GM23338 (cell line): ENCODE measurements at regions not wholly inside any gene's neighbourhood (a gene's known extent, or its start where the extent isn't known, plus 50 kb on each side); places are given as distances from the start of the nearest gene placed in this dataset.

ENCODE experiments used
- ATAC-seq: fragments of 200-7000 bp; cut with Tn5 transposase; 3 replicates; pipeline ENCODE4 v1.9.1; 2020
- DNase-seq: peaks from one replicate; pipeline ENCODE4 v3.0.0-alpha.2; 2015; ENCODE audit warnings: low spot score
- H2AFZ ChIP-seq: fragments of 200-600 bp; sonication (generic); 2 replicates; pipeline ENCODE4 v1.8.0; 2016; ENCODE audit warnings: antibody characterized with exemption, mild to moderate bottlenecking, moderate library complexity
- H3F3A ChIP-seq: fragments of 200-600 bp; sonication (generic); replicated peaks from 2 replicates; pipeline ENCODE4 v1.8.0; 2017; ENCODE audit warnings: antibody characterized with exemption, mixed run types, low read depth
- H3K27ac ChIP-seq: fragments of 200-600 bp; sonication (generic); 2 replicates; pipeline ENCODE4 v1.6.1; 2016; ENCODE audit warnings: low read depth
- H3K27me3 ChIP-seq: fragments of 200-600 bp; sonication (generic); 2 replicates; pipeline ENCODE4 v1.8.0; 2016; ENCODE audit warnings: mild to moderate bottlenecking, mixed run types, moderate library complexity; ENCODE audit not compliant: insufficient read depth
- H3K36me3 ChIP-seq: fragments of 200-600 bp; sonication (generic); 2 replicates; pipeline ENCODE4 v1.8.0; 2016; ENCODE audit warnings: mild to moderate bottlenecking; ENCODE audit not compliant: insufficient read depth
- H3K4me1 ChIP-seq: fragments of 200-600 bp; sonication (generic); 2 replicates; pipeline ENCODE4 v1.8.0; 2016; ENCODE audit warnings: mild to moderate bottlenecking, moderate library complexity; ENCODE audit not compliant: insufficient read depth
- H3K4me2 ChIP-seq: fragments of 200-600 bp; sonication (generic); 2 replicates; pipeline ENCODE4 v1.7.1; 2017; ENCODE audit warnings: mixed run types
- H3K4me3 ChIP-seq: fragments of 200-600 bp; sonication (generic); 2 replicates; pipeline ENCODE4 v1.6.1; 2016; ENCODE audit warnings: mixed run types
- H3K79me2 ChIP-seq: fragments of 200-600 bp; sonication (generic); replicated peaks from 2 replicates; pipeline ENCODE4 v1.8.0; 2017; ENCODE audit warnings: mild to moderate bottlenecking; ENCODE audit not compliant: insufficient read depth
- H3K9me2 ChIP-seq: fragments of 200-600 bp; sonication (generic); 2 replicates; pipeline ENCODE4 v1.8.0; 2017; ENCODE audit not compliant: insufficient read depth
- H4K20me1 ChIP-seq: fragments of 200-600 bp; sonication (generic); replicated peaks from 2 replicates; pipeline ENCODE4 v1.8.0; 2017; ENCODE audit warnings: mild to moderate bottlenecking; ENCODE audit not compliant: insufficient read depth
- H3K27ac Mint-ChIP-seq: 2 replicates; pipeline ENCODE4 v1.8.0; 2020; ENCODE audit warnings: inconsistent platforms, mild to moderate bottlenecking, moderate library complexity, mixed read lengths
- H3K27me3 Mint-ChIP-seq: 3 replicates; pipeline ENCODE4 v1.8.0; 2022; ENCODE audit warnings: low read depth, mild to moderate bottlenecking, moderate library complexity, mixed read lengths, inconsistent platforms; ENCODE audit not compliant: insufficient read depth, poor library complexity
- H3K36me3 Mint-ChIP-seq: 3 replicates; pipeline ENCODE4 v1.8.0; 2021; ENCODE audit warnings: low read depth, mild to moderate bottlenecking, inconsistent platforms, moderate library complexity, mixed read lengths
- H3K4me1 Mint-ChIP-seq: 3 replicates; pipeline ENCODE4 v1.8.0; 2020; ENCODE audit warnings: mild to moderate bottlenecking, inconsistent platforms, mixed read lengths
- H3K4me3 Mint-ChIP-seq: 3 replicates; pipeline ENCODE4 v1.8.0; 2021; ENCODE audit warnings: moderate library complexity, mild to moderate bottlenecking, inconsistent platforms, mixed read lengths
- H3K9me3 Mint-ChIP-seq: 3 replicates; pipeline ENCODE4 v1.8.0; 2020; ENCODE audit warnings: moderate library complexity, mild to moderate bottlenecking, inconsistent platforms, mixed read lengths
- CREB1 ChIP-seq: fragments of 250-450 bp; sonication (Bioruptor Pico); IDR thresholded peaks from 2 replicates; pipeline ENCODE4 v1.5.0; 2020; ENCODE audit warnings: low read depth, mild to moderate bottlenecking, moderate library complexity
- ETS1 ChIP-seq: IDR thresholded peaks from 2 replicates; pipeline ENCODE4 v1.6.1; 2016; ENCODE audit warnings: antibody characterized with exemption
- EZH2 ChIP-seq: fragments of 200-600 bp; sonication (generic); IDR thresholded peaks from one replicate; pipeline ENCODE4 v1.8.0; 2017; ENCODE audit warnings: antibody characterized with exemption, mild to moderate bottlenecking, low read depth; ENCODE audit not compliant: unreplicated experiment
- EZH2phosphoT487 ChIP-seq: fragments of 200-600 bp; sonication (generic); IDR thresholded peaks from one replicate; pipeline ENCODE4 v1.8.1; 2018; ENCODE audit warnings: antibody characterized with exemption; ENCODE audit not compliant: unreplicated experiment
- JUNB ChIP-seq: IDR thresholded peaks from one replicate; pipeline ENCODE4 v1.6.1; 2016; ENCODE audit warnings: antibody characterized with exemption; ENCODE audit not compliant: unreplicated experiment
- NANOG ChIP-seq: IDR thresholded peaks from 2 replicates; pipeline ENCODE4 v1.6.1; 2016; ENCODE audit warnings: antibody characterized with exemption, borderline replicate concordance
- POLR2AphosphoS5 ChIP-seq: IDR thresholded peaks from 2 replicates; pipeline ENCODE4 v1.6.1; 2016; ENCODE audit warnings: antibody characterized with exemption, low read depth
- STAT1 ChIP-seq: IDR thresholded peaks from one replicate; pipeline ENCODE4 v1.6.1; 2016; ENCODE audit warnings: antibody characterized with exemption; ENCODE audit not compliant: unreplicated experiment
- ZNF114 ChIP-seq: fragments of 250-450 bp; sonication (Bioruptor Pico); IDR thresholded peaks from 2 replicates; pipeline ENCODE4 v1.5.0; 2020; ENCODE audit warnings: mild to moderate bottlenecking, moderate library complexity
- ZNF331 ChIP-seq: fragments of 250-450 bp; sonication (Bioruptor Pico); IDR thresholded peaks from 2 replicates; pipeline ENCODE4 v1.5.0; 2020; ENCODE audit warnings: low read depth, mild to moderate bottlenecking, moderate library complexity
- TF ChIP-seq, protein P1 (sequence below), 2 experiments: fragments of 200-600 bp in 1 of 2; sonication (generic) in 1 of 2; conservative IDR thresholded peaks; 2 replicates each; pipeline versions ENCODE4 v1.5.1 to v1.6.1; 2016 to 2017; ENCODE audit warnings: antibody characterized with exemption in 2 of 2, low read depth in 2 of 2, mild to moderate bottlenecking in 2 of 2, moderate library complexity in 1 of 2
- TF ChIP-seq, protein P2 (sequence below): IDR thresholded peaks from one replicate; pipeline ENCODE4 v1.6.1; 2018; ENCODE audit warnings: antibody characterized with exemption; ENCODE audit not compliant: unreplicated experiment
- TF ChIP-seq, protein P3 (sequence below): fragments of 250-450 bp; sonication (Bioruptor Pico); IDR thresholded peaks from 2 replicates; pipeline ENCODE4 v1.5.0; 2020; ENCODE audit warnings: mild to moderate bottlenecking, moderate library complexity

- H3K27ac Mint-ChIP-seq: no peak overlapping the region
- H3K27ac ChIP-seq: no peak overlapping the region
- H3K4me3 ChIP-seq: no peak overlapping the region
- no peak for ATAC-seq
- H3K9me2 ChIP-seq: peaks cover 5% of the 10 kb centered on the region; the same call in 1 of the 2 replicates
- TF ChIP-seq STAT1 (no peak), EZH2 (no peak), CREB1 (no peak), ETS1 (no peak), ZNF331 (CRISPR knock-in tag) (no peak), EZH2phosphoT487 (no peak), JUNB (no peak), POLR2AphosphoS5 (no peak), ZNF114 (no peak), NANOG (no peak)
- TF ChIP-seq, protein P1, sequence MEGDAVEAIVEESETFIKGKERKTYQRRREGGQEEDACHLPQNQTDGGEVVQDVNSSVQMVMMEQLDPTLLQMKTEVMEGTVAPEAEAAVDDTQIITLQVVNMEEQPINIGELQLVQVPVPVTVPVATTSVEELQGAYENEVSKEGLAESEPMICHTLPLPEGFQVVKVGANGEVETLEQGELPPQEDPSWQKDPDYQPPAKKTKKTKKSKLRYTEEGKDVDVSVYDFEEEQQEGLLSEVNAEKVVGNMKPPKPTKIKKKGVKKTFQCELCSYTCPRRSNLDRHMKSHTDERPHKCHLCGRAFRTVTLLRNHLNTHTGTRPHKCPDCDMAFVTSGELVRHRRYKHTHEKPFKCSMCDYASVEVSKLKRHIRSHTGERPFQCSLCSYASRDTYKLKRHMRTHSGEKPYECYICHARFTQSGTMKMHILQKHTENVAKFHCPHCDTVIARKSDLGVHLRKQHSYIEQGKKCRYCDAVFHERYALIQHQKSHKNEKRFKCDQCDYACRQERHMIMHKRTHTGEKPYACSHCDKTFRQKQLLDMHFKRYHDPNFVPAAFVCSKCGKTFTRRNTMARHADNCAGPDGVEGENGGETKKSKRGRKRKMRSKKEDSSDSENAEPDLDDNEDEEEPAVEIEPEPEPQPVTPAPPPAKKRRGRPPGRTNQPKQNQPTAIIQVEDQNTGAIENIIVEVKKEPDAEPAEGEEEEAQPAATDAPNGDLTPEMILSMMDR (conservative IDR thresholded peaks at IDR 0.05; ENCODE audit: low read depth in 2 of 2): no peak
- TF ChIP-seq, protein P2, sequence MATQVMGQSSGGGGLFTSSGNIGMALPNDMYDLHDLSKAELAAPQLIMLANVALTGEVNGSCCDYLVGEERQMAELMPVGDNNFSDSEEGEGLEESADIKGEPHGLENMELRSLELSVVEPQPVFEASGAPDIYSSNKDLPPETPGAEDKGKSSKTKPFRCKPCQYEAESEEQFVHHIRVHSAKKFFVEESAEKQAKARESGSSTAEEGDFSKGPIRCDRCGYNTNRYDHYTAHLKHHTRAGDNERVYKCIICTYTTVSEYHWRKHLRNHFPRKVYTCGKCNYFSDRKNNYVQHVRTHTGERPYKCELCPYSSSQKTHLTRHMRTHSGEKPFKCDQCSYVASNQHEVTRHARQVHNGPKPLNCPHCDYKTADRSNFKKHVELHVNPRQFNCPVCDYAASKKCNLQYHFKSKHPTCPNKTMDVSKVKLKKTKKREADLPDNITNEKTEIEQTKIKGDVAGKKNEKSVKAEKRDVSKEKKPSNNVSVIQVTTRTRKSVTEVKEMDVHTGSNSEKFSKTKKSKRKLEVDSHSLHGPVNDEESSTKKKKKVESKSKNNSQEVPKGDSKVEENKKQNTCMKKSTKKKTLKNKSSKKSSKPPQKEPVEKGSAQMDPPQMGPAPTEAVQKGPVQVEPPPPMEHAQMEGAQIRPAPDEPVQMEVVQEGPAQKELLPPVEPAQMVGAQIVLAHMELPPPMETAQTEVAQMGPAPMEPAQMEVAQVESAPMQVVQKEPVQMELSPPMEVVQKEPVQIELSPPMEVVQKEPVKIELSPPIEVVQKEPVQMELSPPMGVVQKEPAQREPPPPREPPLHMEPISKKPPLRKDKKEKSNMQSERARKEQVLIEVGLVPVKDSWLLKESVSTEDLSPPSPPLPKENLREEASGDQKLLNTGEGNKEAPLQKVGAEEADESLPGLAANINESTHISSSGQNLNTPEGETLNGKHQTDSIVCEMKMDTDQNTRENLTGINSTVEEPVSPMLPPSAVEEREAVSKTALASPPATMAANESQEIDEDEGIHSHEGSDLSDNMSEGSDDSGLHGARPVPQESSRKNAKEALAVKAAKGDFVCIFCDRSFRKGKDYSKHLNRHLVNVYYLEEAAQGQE: no peak
- TF ChIP-seq, protein P3, sequence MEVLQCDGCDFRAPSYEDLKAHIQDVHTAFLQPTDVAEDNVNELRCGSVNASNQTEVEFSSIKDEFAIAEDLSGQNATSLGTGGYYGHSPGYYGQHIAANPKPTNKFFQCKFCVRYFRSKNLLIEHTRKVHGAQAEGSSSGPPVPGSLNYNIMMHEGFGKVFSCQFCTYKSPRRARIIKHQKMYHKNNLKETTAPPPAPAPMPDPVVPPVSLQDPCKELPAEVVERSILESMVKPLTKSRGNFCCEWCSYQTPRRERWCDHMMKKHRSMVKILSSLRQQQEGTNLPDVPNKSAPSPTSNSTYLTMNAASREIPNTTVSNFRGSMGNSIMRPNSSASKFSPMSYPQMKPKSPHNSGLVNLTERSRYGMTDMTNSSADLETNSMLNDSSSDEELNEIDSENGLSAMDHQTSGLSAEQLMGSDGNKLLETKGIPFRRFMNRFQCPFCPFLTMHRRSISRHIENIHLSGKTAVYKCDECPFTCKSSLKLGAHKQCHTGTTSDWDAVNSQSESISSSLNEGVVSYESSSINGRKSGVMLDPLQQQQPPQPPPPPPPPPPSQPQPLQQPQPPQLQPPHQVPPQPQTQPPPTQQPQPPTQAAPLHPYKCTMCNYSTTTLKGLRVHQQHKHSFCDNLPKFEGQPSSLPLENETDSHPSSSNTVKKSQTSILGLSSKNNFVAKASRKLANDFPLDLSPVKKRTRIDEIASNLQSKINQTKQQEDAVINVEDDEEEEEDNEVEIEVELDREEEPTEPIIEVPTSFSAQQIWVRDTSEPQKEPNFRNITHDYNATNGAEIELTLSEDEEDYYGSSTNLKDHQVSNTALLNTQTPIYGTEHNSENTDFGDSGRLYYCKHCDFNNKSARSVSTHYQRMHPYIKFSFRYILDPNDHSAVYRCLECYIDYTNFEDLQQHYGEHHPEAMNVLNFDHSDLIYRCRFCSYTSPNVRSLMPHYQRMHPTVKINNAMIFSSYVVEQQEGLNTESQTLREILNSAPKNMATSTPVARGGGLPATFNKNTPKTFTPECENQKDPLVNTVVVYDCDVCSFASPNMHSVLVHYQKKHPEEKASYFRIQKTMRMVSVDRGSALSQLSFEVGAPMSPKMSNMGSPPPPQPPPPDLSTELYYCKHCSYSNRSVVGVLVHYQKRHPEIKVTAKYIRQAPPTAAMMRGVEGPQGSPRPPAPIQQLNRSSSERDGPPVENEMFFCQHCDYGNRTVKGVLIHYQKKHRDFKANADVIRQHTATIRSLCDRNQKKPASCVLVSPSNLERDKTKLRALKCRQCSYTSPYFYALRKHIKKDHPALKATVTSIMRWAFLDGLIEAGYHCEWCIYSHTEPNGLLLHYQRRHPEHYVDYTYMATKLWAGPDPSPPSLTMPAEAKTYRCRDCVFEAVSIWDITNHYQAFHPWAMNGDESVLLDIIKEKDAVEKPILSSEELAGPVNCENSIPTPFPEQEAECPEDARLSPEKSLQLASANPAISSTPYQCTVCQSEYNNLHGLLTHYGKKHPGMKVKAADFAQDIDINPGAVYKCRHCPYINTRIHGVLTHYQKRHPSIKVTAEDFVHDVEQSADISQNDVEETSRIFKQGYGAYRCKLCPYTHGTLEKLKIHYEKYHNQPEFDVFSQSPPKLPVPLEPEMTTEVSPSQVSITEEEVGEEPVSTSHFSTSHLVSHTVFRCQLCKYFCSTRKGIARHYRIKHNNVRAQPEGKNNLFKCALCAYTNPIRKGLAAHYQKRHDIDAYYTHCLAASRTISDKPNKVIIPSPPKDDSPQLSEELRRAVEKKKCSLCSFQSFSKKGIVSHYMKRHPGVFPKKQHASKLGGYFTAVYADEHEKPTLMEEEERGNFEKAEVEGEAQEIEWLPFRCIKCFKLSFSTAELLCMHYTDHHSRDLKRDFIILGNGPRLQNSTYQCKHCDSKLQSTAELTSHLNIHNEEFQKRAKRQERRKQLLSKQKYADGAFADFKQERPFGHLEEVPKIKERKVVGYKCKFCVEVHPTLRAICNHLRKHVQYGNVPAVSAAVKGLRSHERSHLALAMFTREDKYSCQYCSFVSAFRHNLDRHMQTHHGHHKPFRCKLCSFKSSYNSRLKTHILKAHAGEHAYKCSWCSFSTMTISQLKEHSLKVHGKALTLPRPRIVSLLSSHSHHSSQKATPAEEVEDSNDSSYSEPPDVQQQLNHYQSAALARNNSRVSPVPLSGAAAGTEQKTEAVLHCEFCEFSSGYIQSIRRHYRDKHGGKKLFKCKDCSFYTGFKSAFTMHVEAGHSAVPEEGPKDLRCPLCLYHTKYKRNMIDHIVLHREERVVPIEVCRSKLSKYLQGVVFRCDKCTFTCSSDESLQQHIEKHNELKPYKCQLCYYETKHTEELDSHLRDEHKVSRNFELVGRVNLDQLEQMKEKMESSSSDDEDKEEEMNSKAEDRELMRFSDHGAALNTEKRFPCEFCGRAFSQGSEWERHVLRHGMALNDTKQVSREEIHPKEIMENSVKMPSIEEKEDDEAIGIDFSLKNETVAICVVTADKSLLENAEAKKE (CRISPR knock-in tag): no peak
- peaks cover 3% of the 10 kb centered on the region; the same call in 2 of the 3 replicates for H3K9me3 Mint-ChIP-seq
- H3K4me3 Mint-ChIP-seq: no peak overlapping the region
- no peak overlapping the region for H2AFZ ChIP-seq
- no peaks in the 10 kb centered on the region for H3F3A ChIP-seq
- H3K79me2 ChIP-seq: no peaks in the 10 kb centered on the region
- no peaks in the 10 kb centered on the region for H3K27me3 ChIP-seq
- H3K4me1 Mint-ChIP-seq: peaks cover 4% of the 10 kb centered on the region; the same call in 2 of the 3 replicates
- H3K4me1 ChIP-seq: no peaks in the 10 kb centered on the region
- H3K36me3 Mint-ChIP-seq: no peaks in the 10 kb centered on the region; the same call in 1 of the 3 replicates
- no peaks in the 10 kb centered on the region for H4K20me1 ChIP-seq
- H3K36me3 ChIP-seq: no peaks in the 10 kb centered on the region
- peaks cover under 1% of the 10 kb centered on the region for H3K27me3 Mint-ChIP-seq
- H3K4me2 ChIP-seq: no peak overlapping the region
- DNase-seq: no peak
These were observed 210.8 kb upstream of the EXOC2 start for GRCh38 chr6:903761-904160.
